IPS-15b (cell line): ENCODE measurements at regions not wholly inside any gene's neighbourhood (a gene's known extent, or its start where the extent isn't known, plus 50 kb on each side); places are given as distances from the start of the nearest gene placed in this dataset.
"Not testable (repeated sequence)": the region's sequence is repeated elsewhere in the genome, so short reads cannot be mapped to it uniquely, and the experiment has no call there.

Experiments used
- H3K27me3 ChIP-seq: one replicate; pipeline ENCODE4 v1.6.1; 2013; ENCODE audit warnings: low read length; ENCODE audit not compliant: control insufficient read depth, insufficient read depth
- H3K36me3 ChIP-seq: one replicate; pipeline ENCODE4 v1.6.1; 2013; ENCODE audit warnings: low read length; ENCODE audit not compliant: control insufficient read depth, insufficient read depth
- H3K4me1 ChIP-seq: one replicate; pipeline ENCODE4 v1.6.1; 2013; ENCODE audit warnings: mild to moderate bottlenecking, low read length; ENCODE audit not compliant: control insufficient read depth, insufficient read depth
- H3K4me3 ChIP-seq: one replicate; pipeline ENCODE4 v1.5.1; 2013; ENCODE audit warnings: low read depth, low read length
- H3K9ac ChIP-seq: one replicate; pipeline ENCODE4 v1.6.1; 2013; ENCODE audit warnings: low read depth, mild to moderate bottlenecking, low read length
- H3K9me3 ChIP-seq: one replicate; pipeline ENCODE4 v1.6.1; 2013; ENCODE audit warnings: mild to moderate bottlenecking, low read length; ENCODE audit not compliant: control insufficient read depth, insufficient read depth

DNA sequence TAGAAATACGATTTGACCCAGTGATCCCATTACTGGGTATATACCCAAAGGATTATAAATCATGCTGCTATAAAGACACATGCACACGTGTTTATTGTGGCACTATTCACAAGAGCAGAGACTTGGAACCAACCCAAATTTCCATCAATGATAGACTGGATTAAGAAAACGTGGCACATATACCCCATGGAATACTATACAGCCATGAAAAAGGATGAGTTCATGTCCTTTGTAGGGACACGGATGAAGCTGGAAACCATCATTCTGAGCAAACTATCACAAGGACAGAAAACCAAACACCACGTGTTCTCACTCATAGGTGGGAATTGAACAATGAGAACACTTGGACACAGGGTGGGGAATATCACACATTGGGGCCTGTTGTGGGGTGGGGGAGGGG, 1665.6 kb downstream of the PCDH9 start:
- H3K4me3 ChIP-seq, H3K9ac ChIP-seq, H3K27me3 ChIP-seq, H3K36me3 ChIP-seq, H3K9me3 ChIP-seq, H3K4me1 ChIP-seq: not testable (repeated sequence)

DNA sequence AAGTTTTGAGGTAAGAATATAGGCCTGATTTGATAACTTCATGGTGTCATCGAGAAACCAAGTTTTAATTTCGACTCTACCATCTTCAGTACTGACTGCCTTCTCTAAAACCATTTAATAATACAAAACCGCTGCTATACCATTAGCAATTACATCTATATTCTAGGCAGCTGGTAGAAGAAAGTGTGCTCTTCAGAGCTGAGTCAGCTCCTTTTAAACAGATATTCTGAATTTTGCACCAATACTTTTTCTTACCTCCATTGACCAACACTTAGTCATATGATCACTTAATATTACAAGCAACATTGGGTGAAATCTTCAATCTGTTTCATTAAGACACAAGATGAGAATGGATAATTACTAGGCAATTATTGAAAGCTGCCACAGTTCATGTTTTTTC, 1667.8 kb downstream of the PCDH9 start:
- no peaks in the 10 kb centered on the region for H3K27me3 ChIP-seq
- no peaks in the 10 kb centered on the region for H3K36me3 ChIP-seq
- H3K4me1 ChIP-seq = no peaks in the 10 kb centered on the region
- H3K4me3 ChIP-seq = no peak overlapping the region
- H3K9ac ChIP-seq = no peak overlapping the region
- peaks cover 4% of the 10 kb centered on the region for H3K9me3 ChIP-seq

DNA sequence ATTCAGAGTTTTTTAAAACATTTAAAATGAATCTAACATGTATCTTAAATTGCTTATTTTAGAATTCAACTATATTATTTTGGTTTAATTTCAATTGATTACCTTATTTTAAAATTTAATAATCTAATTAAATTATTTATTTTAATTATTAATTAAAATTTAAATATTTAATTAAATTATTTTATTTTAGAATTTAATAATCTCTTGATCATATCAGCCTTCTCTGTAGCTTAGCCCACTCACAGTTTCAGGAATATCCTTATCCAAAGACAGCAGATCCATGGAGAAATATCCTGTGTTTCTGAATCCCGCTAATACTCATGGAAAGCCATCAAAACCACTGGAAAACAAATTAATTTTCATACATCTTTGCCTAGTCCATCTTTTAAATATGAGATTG, 1669.2 kb downstream of the PCDH9 start:
- no peak overlapping the region for H3K4me3 ChIP-seq
- H3K36me3 ChIP-seq = no peaks in the 10 kb centered on the region
- H3K9me3 ChIP-seq = peaks cover 4% of the 10 kb centered on the region
- no peak overlapping the region for H3K9ac ChIP-seq
- H3K4me1 ChIP-seq = no peaks in the 10 kb centered on the region
- H3K27me3 ChIP-seq = no peaks in the 10 kb centered on the region

DNA sequence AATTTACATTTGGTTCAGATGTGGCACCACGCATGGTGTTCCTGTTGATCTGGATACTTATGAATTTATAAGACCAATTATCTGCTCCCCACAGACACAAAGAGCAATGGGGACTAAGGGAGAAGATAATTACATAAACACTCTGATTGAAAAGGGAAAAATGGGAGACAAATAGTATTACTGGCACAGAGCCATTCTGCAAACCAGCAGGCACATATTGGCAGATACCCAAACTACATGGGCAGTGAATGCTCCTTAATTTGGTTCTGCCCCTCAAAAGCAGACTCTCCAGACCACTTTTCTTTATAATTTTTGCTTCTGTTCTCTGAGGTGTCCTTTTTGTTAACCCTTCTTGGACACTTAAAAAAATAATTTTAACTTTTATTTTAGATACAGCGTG, 1674.2 kb downstream of the PCDH9 start:
- Histone ChIP-seq H3K4me3 (no peak overlapping the region), H3K9me3 (peaks cover 4% of the 10 kb centered on the region), H3K36me3 (no peaks in the 10 kb centered on the region), H3K9ac (no peak overlapping the region), H3K27me3 (no peaks in the 10 kb centered on the region), H3K4me1 (no peaks in the 10 kb centered on the region)

DNA sequence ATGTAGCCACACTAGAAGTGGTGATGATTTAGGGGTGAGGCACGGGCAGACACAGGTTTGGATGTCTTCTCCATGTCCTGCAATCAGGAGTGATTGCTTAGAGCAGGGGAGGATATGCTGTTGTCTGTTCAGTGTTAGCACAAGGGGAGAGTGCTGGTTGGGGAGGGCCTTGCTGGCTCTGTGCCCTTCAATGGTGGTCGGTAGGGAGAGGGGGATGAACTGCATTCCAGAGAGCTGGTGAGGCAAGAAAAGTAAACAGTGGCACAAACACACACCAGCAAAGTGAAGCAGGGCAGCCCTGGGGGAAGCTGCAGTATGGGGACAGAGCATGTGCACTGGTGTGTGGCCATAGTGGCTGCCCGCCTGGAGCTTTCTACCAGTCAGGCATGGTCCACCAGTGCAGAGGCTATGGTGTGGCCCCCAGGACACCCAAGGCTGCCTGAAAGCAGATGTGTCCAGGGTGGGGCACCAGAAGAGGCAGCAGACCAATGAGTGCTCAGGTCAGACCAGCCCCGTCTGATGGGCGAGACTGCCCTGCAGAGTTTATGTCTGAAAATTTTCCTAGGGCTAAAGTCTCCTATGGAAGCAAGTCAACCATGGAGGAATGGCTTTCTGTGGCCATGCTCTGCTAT, 1676.9 kb downstream of the PCDH9 start:
- Histone ChIP-seq H3K9ac (no peak overlapping the region), H3K36me3 (no peaks in the 10 kb centered on the region), H3K9me3 (no peaks in the 10 kb centered on the region), H3K27me3 (no peaks in the 10 kb centered on the region), H3K4me3 (no peak overlapping the region), H3K4me1 (no peaks in the 10 kb centered on the region)

DNA sequence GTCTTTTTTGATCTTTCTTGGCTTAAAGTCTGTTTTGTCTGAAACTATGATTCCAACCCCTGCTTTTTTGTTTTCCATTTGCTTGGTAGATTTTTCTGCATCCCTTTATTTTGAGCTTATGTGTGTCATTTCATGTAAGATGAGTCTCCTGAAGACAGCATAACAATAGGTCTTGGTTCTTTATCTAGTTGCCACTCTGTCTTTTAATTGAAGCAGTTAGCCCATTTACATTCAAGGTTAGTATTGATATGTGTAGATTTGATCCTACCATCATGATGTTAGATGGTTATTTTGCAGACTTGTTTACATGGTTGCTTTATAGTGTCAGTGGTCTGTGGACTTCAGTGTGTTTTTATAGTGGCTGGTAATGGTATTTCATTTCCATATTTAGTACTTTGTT, 1678.9 kb downstream of the PCDH9 start:
- no peaks in the 10 kb centered on the region for H3K4me1 ChIP-seq

DNA sequence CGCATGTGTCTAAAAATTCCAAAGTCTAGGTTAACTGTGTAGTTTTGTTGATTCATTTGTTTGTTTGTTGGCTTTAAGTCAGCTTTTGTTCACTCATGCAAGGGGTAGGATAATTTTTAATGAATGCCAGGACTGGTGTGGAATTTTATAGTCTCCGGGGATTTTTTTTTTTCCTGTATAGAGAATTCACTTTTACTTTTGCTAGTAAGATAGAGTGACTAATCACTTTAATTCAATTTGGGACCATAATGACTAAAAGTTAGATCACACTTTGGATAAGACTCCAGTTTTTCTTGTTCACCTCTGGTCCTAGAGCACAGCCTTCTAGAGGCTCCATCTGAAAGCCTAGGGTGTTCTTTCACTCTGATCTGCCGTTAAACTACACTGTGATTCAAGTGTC, 1690.0 kb downstream of the PCDH9 start:
- H3K27me3 ChIP-seq = no peaks in the 10 kb centered on the region
- no peak overlapping the region for H3K4me3 ChIP-seq
- H3K36me3 ChIP-seq = no peaks in the 10 kb centered on the region
- H3K9me3 ChIP-seq = no peaks in the 10 kb centered on the region
- no peak overlapping the region for H3K9ac ChIP-seq
- H3K4me1 ChIP-seq = no peaks in the 10 kb centered on the region

More for the DNA sequence above, 1678.9 kb downstream of the PCDH9 start:
- Histone ChIP-seq H3K36me3 (no peaks in the 10 kb centered on the region), H3K4me3 (no peak overlapping the region), H3K9ac (no peak overlapping the region), H3K9me3 (no peaks in the 10 kb centered on the region), H3K27me3 (no peaks in the 10 kb centered on the region)

DNA sequence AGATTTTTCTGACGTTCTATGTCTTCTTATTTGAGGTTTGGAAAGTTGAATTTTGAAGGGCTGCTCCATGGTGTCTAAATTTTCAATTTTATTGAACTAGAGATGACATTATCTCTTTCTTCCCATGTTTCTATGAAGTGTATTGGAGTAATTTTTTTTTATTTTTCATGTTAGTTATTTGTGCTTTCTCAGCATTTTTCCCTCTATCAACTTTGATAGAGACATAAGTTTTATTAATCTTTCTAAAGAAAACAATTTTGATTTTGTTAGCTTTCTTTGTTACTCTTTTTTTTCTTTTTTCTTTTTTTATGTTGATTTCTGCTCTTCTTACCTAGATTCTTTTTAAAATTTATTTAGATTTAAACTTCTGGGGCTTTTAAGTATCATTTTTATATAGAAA, 1694.8 kb downstream of the PCDH9 start:
- no peak overlapping the region for H3K9ac ChIP-seq

DNA sequence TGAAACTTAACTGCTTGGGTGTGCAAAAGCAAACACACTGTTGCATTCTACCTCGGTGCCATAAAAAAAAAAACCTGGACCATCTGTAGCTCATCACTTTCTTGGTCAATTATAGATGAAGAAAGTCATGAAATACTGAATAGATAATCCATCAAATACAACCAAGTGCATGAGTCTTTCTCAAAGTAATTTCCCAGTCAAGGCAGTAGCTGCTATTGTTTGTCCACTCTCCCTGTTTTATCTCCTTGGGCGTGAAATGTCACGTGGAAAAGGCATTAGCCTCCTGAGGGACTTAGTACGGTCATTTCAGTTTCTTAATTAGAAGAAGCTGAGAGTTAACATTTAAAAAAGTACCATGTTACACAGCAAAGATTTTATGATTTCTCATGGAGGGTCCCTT, 1697.9 kb downstream of the PCDH9 start:
- H3K9ac ChIP-seq = no peak overlapping the region
- H3K9me3 ChIP-seq = no peaks in the 10 kb centered on the region
- no peaks in the 10 kb centered on the region for H3K36me3 ChIP-seq
- H3K27me3 ChIP-seq = no peaks in the 10 kb centered on the region
- H3K4me1 ChIP-seq = no peaks in the 10 kb centered on the region
- no peak overlapping the region for H3K4me3 ChIP-seq

More for the DNA sequence above, 1694.8 kb downstream of the PCDH9 start:
- Histone ChIP-seq H3K4me1 (no peaks in the 10 kb centered on the region), H3K27me3 (no peaks in the 10 kb centered on the region), H3K9me3 (no peaks in the 10 kb centered on the region), H3K36me3 (no peaks in the 10 kb centered on the region), H3K4me3 (no peak overlapping the region)

DNA sequence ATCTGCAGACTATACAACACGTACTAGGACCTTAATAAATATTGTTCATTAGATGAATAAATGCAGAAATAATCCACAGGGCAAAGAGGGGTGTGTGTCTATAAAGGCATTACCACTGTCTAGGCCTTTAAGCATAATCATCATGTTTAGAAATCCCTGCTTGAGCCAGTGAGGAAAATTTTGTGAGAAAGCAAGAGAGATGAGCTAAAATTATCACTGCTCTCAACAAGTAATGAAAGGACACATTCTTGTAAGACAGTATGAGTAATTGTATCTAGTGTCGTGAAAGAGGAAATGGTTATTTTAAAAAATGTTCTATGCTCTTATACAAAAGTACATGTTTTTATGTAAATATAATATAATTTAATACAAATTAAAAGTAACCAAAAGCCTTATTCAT, 1699.4 kb downstream of the PCDH9 start:
- no peaks in the 10 kb centered on the region for H3K36me3 ChIP-seq
- H3K4me1 ChIP-seq = no peaks in the 10 kb centered on the region

DNA sequence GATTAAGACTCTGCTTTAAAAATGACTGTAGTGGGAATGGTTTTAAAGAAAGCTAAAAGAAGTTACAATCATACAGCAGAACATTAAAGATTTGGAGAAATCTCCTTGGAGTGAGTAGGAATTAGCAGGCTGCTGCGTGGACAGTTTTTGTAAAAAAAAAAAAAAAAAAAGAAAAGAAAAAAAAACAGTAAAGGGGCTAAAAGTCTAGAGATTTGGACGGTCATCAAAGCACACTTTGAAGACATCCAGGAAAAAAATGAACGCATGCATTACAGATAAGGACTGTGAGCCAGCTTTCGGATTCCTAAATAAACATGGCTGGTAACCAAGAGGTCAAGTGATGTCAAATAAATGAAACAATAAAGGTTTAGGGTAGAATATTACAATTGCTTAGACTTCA, 1700.6 kb downstream of the PCDH9 start:
- Histone ChIP-seq H3K4me1 (no peaks in the 10 kb centered on the region), H3K9me3 (no peaks in the 10 kb centered on the region), H3K9ac (no peak overlapping the region), H3K4me3 (no peak overlapping the region), H3K36me3 (no peaks in the 10 kb centered on the region), H3K27me3 (no peaks in the 10 kb centered on the region)

More for the DNA sequence above, 1699.4 kb downstream of the PCDH9 start:
- no peak overlapping the region for H3K4me3 ChIP-seq
- no peaks in the 10 kb centered on the region for H3K9me3 ChIP-seq
- H3K27me3 ChIP-seq = no peaks in the 10 kb centered on the region
- H3K9ac ChIP-seq = no peak overlapping the region

DNA sequence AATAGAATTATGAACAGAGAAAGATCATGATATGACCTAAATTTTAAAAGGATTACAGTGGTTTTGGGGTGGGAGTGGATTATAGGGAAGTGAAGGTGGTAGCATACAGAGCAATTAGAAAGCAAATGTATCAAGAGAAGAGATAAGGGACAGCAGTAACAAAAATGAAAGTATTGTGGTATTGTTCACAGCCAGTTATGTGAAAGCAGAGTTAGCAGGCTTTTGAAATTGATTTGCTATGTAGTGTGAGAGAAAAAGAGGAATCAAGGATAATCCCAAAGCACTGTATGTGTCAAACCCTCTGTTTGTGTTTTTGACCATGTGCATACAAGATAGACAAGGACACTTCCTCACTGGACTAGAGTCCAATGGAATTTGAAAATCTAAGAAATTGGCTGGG, 1721.4 kb downstream of the PCDH9 start:
- no peaks in the 10 kb centered on the region for H3K36me3 ChIP-seq
- H3K4me3 ChIP-seq = no peak overlapping the region
- no peaks in the 10 kb centered on the region for H3K9me3 ChIP-seq
- no peaks in the 10 kb centered on the region for H3K27me3 ChIP-seq
- no peak overlapping the region for H3K9ac ChIP-seq
- no peaks in the 10 kb centered on the region for H3K4me1 ChIP-seq
